Ishikawa (cell line): ENCODE measurements at regions not wholly inside any gene's neighbourhood (a gene's known extent, or its start where the extent isn't known, plus 50 kb on each side); places are given as distances from the start of the nearest gene placed in this dataset.

Experiments used
- FOXM1 ChIP-seq: IDR thresholded peaks from 2 replicates; pipeline ENCODE4 v1.6.1; 2012; ENCODE audit warnings: low read depth, borderline replicate concordance
- TF ChIP-seq, protein P1 (sequence below): IDR thresholded peaks from 2 replicates; pipeline ENCODE4 v1.6.1; 2012

GRCh38 chr5:119743927-119744326 is 114.6 kb downstream of the FAM170A start:
- TF ChIP-seq, protein P1, sequence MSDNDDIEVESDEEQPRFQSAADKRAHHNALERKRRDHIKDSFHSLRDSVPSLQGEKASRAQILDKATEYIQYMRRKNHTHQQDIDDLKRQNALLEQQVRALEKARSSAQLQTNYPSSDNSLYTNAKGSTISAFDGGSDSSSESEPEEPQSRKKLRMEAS = no peak
- no peak for TF ChIP-seq FOXM1
